Upper lobe of left lung (tissue), 6 donors: ENCODE measurements at regions not wholly inside any gene's neighbourhood (a gene's known extent, or its start where the extent isn't known, plus 50 kb on each side); places are given as distances from the start of the nearest gene placed in this dataset.

Experiments
- ATAC-seq, 2 donors: fragments of 200-7000 bp; cut with Tn5 transposase; one replicate each; pipeline ENCODE4 v1.9.1; 2022; ENCODE audit warnings: mild to moderate bottlenecking in 2 of 2, moderate library complexity in 2 of 2; ENCODE audit not compliant: low FRiP score in 2 of 2
- DNase-seq, 2 donors: peaks; one replicate each; pipeline ENCODE4 v3.0.0-alpha.2; 2019 to 2020
- H3K27ac ChIP-seq, 4 donors: fragments of 200-600 bp; sonication (generic); one replicate each; pipeline ENCODE4 v1.5.1; 2016 to 2019
- H3K27me3 ChIP-seq, 4 donors: fragments of 200-600 bp; sonication (generic); one replicate each; pipeline ENCODE4 v1.5.1; 2017 to 2019
- H3K36me3 ChIP-seq, 4 donors: fragments of 200-600 bp; sonication (generic); one replicate each; pipeline ENCODE4 v1.5.1; 2016 to 2019
- H3K4me1 ChIP-seq, 4 donors: fragments of 200-600 bp; sonication (generic); one replicate each; pipeline ENCODE4 v1.5.1; 2018 to 2019
- H3K4me3 ChIP-seq, 4 donors: fragments of 200-600 bp; sonication (generic); one replicate each; pipeline ENCODE4 v1.5.1; 2017 to 2019; ENCODE audit warnings: mild to moderate bottlenecking in 2 of 4, moderate library complexity in 1 of 4
- H3K9me3 ChIP-seq, 4 donors: fragments of 200-600 bp; sonication (generic); one replicate each; pipeline ENCODE4 v1.5.1; 2018 to 2019
- CTCF ChIP-seq, 6 experiments: fragments of 450-650 bp in 4 of 6; fragments of 200-600 bp in 2 of 6; sonication (generic) in 2 of 6; IDR thresholded peaks; one replicate each; pipeline ENCODE4 v1.5.1; 2016 to 2019; ENCODE audit warnings: antibody characterized with exemption in 6 of 6
- EP300 ChIP-seq, 4 donors: sonication (generic); formaldehyde crosslinking; IDR thresholded peaks; one replicate each; pipeline ENCODE4 v1.5.1; 2017; ENCODE audit warnings: antibody characterized with exemption in 4 of 4, control low read depth in 2 of 4
- POLR2A ChIP-seq, 4 donors: fragments of 450-650 bp; IDR thresholded peaks; one replicate each; pipeline ENCODE4 v1.5.1; 2016 to 2017; ENCODE audit warnings: antibody characterized with exemption in 4 of 4, mild to moderate bottlenecking in 2 of 4
- POLR2AphosphoS5 ChIP-seq, 2 donors: sonication (generic); formaldehyde crosslinking; IDR thresholded peaks; one replicate each; pipeline ENCODE4 v1.5.1; 2017; ENCODE audit warnings: antibody characterized with exemption in 2 of 2
- WGBS, 2 donors: methylation state at CpG; one replicate each; pipeline ENCODE4 v1.1.5; 2017 to 2018; 5-methylcytosine and 5-hydroxymethylcytosine counted together
- donor health status: DM: no; HTN: no; CAD: no; lungs with moderate emphysema.
- donor health status: DM: no; HTN: yes; CAD: no; lungs with severe emphysema.

GRCh38 chr18:11274144-11274794, 124.9 kb upstream of the PIEZO2 start:
- DNase-seq = no peak
- WGBS, 2 donors = 89 to 90% methylated on average over 6 of the region's 6 CpGs
- Histone ChIP-seq H3K27ac (no peak overlapping the region), H3K9me3 (no peaks in the 10 kb centered on the region), H3K4me1 (no peaks in the 10 kb centered on the region), H3K4me3 (no peak overlapping the region), H3K27me3 (no peaks in the 10 kb centered on the region), H3K36me3 (no peaks in the 10 kb centered on the region)
- ATAC-seq = no peak
- TF ChIP-seq POLR2AphosphoS5 (IDR thresholded peaks at IDR 0.05) = no peak
- TF ChIP-seq EP300 (IDR thresholded peaks at IDR 0.05) = no peak
- no peak for TF ChIP-seq CTCF (IDR thresholded peaks at IDR 0.05)
- no peak for TF ChIP-seq POLR2A (IDR thresholded peaks at IDR 0.05)

- no peak overlapping the region for H3K27ac ChIP-seq
- no peaks in the 10 kb centered on the region for H3K36me3 ChIP-seq
- no peak overlapping the region for H3K4me3 ChIP-seq
- ATAC-seq = no peak
- H3K27me3 ChIP-seq = no peaks in the 10 kb centered on the region
- H3K9me3 ChIP-seq = no peaks in the 10 kb centered on the region
- 55 to 62% methylated on average over 7 of the region's 7 CpGs for WGBS, 2 donors
- DNase-seq = no peak
- TF ChIP-seq POLR2A (IDR thresholded peaks at IDR 0.05) = no peak
- TF ChIP-seq EP300 (IDR thresholded peaks at IDR 0.05) = no peak
- no peak for TF ChIP-seq CTCF (IDR thresholded peaks at IDR 0.05)
- TF ChIP-seq POLR2AphosphoS5 (IDR thresholded peaks at IDR 0.05) = no peak
- no peaks in the 10 kb centered on the region for H3K4me1 ChIP-seq
These were observed 123.1 kb upstream of the PIEZO2 start for GRCh38 chr18:11272516-11272915.

GRCh38 chr18:11271954-11272353, 122.6 kb upstream of the PIEZO2 start:
- Histone ChIP-seq H3K9me3 (no peaks in the 10 kb centered on the region), H3K27ac (no peak overlapping the region), H3K4me3 (no peak overlapping the region), H3K36me3 (no peaks in the 10 kb centered on the region), H3K27me3 (no peaks in the 10 kb centered on the region), H3K4me1 (no peaks in the 10 kb centered on the region)
- WGBS, 2 donors = 14 to 34% methylated on average over 3 of the region's 3 CpGs
- no peak for TF ChIP-seq POLR2A (IDR thresholded peaks at IDR 0.05)
- TF ChIP-seq POLR2AphosphoS5 (IDR thresholded peaks at IDR 0.05) = no peak
- TF ChIP-seq CTCF (IDR thresholded peaks at IDR 0.05) = no peak
- TF ChIP-seq EP300 (IDR thresholded peaks at IDR 0.05) = no peak
- ATAC-seq (no peak), DNase-seq (no peak)

- no peaks in the 10 kb centered on the region for H3K27me3 ChIP-seq
- no peak for DNase-seq
- H3K9me3 ChIP-seq = no peaks in the 10 kb centered on the region
- no peak overlapping the region for H3K4me3 ChIP-seq
- no peak overlapping the region for H3K27ac ChIP-seq
- peak in 1 of 2 donors; percentile 63 for ATAC-seq
- WGBS, 2 donors = 58 to 62% methylated on average over 8 of the region's 8 CpGs
- no peaks in the 10 kb centered on the region for H3K4me1 ChIP-seq
- no peaks in the 10 kb centered on the region for H3K36me3 ChIP-seq
- TF ChIP-seq POLR2A (IDR thresholded peaks at IDR 0.05) (no peak), POLR2AphosphoS5 (IDR thresholded peaks at IDR 0.05) (no peak), CTCF (IDR thresholded peaks at IDR 0.05) (no peak), EP300 (IDR thresholded peaks at IDR 0.05) (no peak)
These were observed 119.9 kb upstream of the PIEZO2 start for GRCh38 chr18:11269257-11269656.

- ATAC-seq (peak in 1 of 2 donors; percentile 76), DNase-seq (peak in 1 of 2 donors; percentile 9)
- Histone ChIP-seq H3K27me3 (no peaks in the 10 kb centered on the region), H3K36me3 (no peaks in the 10 kb centered on the region), H3K9me3 (peaks cover 0 to 5% (median 2%) of the 10 kb centered on the region in 4 donors), H3K4me1 (no peaks in the 10 kb centered on the region), H3K4me3 (no peak overlapping the region), H3K27ac (no peak overlapping the region)
- WGBS, 2 donors = 59 to 67% methylated on average over 9 of the region's 9 CpGs
- TF ChIP-seq CTCF (IDR thresholded peaks at IDR 0.05) = no peak
- peak in 1 of 2 donors; percentile 33 for TF ChIP-seq POLR2AphosphoS5 (IDR thresholded peaks at IDR 0.05)
- no peak for TF ChIP-seq POLR2A (IDR thresholded peaks at IDR 0.05)
- peak in 1 of 4 donors; percentile 29 for TF ChIP-seq EP300 (IDR thresholded peaks at IDR 0.05)
These were observed 119.4 kb upstream of the PIEZO2 start for GRCh38 chr18:11268741-11269233.
